ENCODE measurements at regions not wholly inside any gene's neighbourhood (a gene's known extent, or its start where the extent isn't known, plus 50 kb on each side); places are given as distances from the start of the nearest gene placed in this dataset.

DNA sequence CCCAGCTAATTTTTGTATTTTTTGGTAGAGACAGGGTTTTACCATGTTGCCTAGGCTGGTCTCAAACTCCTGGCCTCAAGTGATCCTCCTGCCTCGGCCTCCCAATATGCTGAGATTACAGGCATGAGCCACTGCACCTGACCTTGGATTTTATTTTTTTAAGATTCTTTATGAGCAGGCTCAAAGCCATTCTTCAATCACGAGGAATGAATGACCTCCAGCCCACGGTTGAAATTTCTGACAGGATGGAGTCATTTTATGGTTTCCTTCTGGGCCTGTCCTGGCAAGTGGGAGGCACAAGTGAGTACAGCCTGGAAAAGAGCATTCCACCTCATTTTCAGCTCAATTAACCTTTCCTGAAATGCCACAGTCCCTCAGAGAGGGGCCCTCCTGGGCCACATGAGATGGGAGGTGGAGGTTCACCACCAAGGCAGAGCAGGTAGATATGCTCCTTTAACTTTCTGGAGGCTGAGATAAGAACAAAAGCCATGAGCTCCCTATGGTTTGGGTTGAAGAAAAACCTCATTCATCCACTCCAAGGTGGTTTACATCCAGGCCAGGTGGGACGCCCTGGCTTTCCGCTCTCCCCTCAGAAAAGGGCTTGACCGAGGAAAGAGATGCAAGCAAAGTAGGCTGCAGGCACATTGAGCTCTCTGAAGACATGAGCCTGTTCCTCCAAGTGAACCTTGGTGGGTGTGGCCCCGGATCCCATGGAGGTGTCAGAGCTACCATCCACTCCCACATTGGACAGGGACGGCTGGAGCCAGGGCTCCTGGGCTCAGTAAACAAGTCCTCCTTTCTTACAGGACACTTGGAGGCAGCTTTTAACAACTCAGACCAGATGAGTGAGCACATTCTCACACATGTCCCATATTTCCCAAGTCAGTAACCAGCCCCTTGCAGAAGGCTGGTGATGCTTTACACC lies 208.5 kb upstream of the SSTR4 start:
- Histone ChIP-seq H3K4me2 (ENCODE audit: low read depth, low read length) (no peak overlapping the region), H2AK5ac (ENCODE audit: low read depth, low read length) (no peak overlapping the region), H2BK120ac (ENCODE audit: low read depth, low read length) (no peak overlapping the region), H3K27ac (ENCODE audit: insufficient read depth, low read length) (no peak overlapping the region), H3K56ac (ENCODE audit: extremely low read depth, insufficient read depth, low read length) (no peak overlapping the region), H3K18ac (ENCODE audit: low read depth, low read length) (no peak overlapping the region), H2BK20ac (ENCODE audit: low read depth, low read length) (no peak overlapping the region), H3K14ac (replicated peaks; ENCODE audit: low read depth, low read length) (no peak overlapping the region), H3K36me3 (ENCODE audit: control insufficient read depth, insufficient read depth, low read length) (no peaks in the 10 kb centered on the region), H4K5ac (ENCODE audit: low read depth, low read length) (no peak overlapping the region), H4K8ac (ENCODE audit: low read depth in 2 of 2, low read length in 2 of 2) (no peak overlapping the region), H4K20me1 (ENCODE audit: insufficient read depth, low read length) (no peaks in the 10 kb centered on the region), H3K9ac (ENCODE audit: low read depth, low read length) (no peak overlapping the region), H3K4me1 (ENCODE audit: control insufficient read depth, insufficient read depth, low read length) (no peaks in the 10 kb centered on the region; the same call in 1 of the 2 replicates), H3K79me1 (ENCODE audit: low read depth in 1 of 2, low read length in 2 of 2) (no peaks in the 10 kb centered on the region), H2AK9ac (replicated peaks; ENCODE audit: low read depth, low read length, poor library complexity) (no peak overlapping the region), H3K4me3 (ENCODE audit: insufficient read depth, low read depth, low read length) (no peak overlapping the region), H2BK5ac (ENCODE audit: low read depth, low read length, poor library complexity, severe bottlenecking) (no peak overlapping the region), H2BK15ac (ENCODE audit: low read depth, low read length) (no peak overlapping the region), H3K27me3 (ENCODE audit: control insufficient read depth, insufficient read depth, low read length) (peaks cover 4% of the 10 kb centered on the region), H3K9me3 (ENCODE audit: control insufficient read depth, insufficient read depth, low read length) (no peaks in the 10 kb centered on the region), H3K4ac (ENCODE audit: low read depth, low read length) (no peak overlapping the region), H4K91ac (ENCODE audit: insufficient read depth, low read depth, low read length) (no peak overlapping the region), H3K9me1 (ENCODE audit: insufficient read depth, low read length) (no peaks in the 10 kb centered on the region), H3K23ac (ENCODE audit: low read depth, low read length) (no peak overlapping the region), H2AFZ (replicated peaks; ENCODE audit: low read length, poor library complexity) (no peak overlapping the region)
- TF ChIP-seq RCOR1 (IDR thresholded peaks at IDR 0.05; ENCODE audit: insufficient replicate concordance, low read length) (no peak), BHLHE40 (IDR thresholded peaks at IDR 0.05; ENCODE audit: low read depth, low read length) (no peak), RAD21 (IDR thresholded peaks at IDR 0.05; ENCODE audit: low read length) (no peak), MAFK (IDR thresholded peaks at IDR 0.05; ENCODE audit: low read depth, low read length) (no peak), CHD1 (IDR thresholded peaks at IDR 0.05; ENCODE audit: low read depth, low read length) (no peak), SMC3 (IDR thresholded peaks at IDR 0.05; ENCODE audit: low read depth, low read length) (no peak), MXI1 (IDR thresholded peaks at IDR 0.05; ENCODE audit: borderline replicate concordance, low read depth, low read length) (no peak), POLR2A (IDR thresholded peaks at IDR 0.05; ENCODE audit: low read depth, low read length) (no peak), FOS (IDR thresholded peaks at IDR 0.05; ENCODE audit: low read depth, low read length) (no peak), NFE2L2 (IDR thresholded peaks at IDR 0.05; ENCODE audit: low read depth, low read length) (no peak), MAZ (IDR thresholded peaks at IDR 0.05; ENCODE audit: borderline replicate concordance, low read depth, low read length) (no peak)
- TF ChIP-seq, protein P1, sequence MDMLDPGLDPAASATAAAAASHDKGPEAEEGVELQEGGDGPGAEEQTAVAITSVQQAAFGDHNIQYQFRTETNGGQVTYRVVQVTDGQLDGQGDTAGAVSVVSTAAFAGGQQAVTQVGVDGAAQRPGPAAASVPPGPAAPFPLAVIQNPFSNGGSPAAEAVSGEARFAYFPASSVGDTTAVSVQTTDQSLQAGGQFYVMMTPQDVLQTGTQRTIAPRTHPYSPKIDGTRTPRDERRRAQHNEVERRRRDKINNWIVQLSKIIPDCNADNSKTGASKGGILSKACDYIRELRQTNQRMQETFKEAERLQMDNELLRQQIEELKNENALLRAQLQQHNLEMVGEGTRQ (IDR thresholded peaks at IDR 0.05; ENCODE audit: low read depth, low read length): no peak
- TF ChIP-seq, protein P2, sequence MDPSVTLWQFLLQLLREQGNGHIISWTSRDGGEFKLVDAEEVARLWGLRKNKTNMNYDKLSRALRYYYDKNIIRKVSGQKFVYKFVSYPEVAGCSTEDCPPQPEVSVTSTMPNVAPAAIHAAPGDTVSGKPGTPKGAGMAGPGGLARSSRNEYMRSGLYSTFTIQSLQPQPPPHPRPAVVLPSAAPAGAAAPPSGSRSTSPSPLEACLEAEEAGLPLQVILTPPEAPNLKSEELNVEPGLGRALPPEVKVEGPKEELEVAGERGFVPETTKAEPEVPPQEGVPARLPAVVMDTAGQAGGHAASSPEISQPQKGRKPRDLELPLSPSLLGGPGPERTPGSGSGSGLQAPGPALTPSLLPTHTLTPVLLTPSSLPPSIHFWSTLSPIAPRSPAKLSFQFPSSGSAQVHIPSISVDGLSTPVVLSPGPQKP (IDR thresholded peaks at IDR 0.05; ENCODE audit: borderline replicate concordance, low read depth, low read length): no peak
- TF ChIP-seq, protein P3, sequence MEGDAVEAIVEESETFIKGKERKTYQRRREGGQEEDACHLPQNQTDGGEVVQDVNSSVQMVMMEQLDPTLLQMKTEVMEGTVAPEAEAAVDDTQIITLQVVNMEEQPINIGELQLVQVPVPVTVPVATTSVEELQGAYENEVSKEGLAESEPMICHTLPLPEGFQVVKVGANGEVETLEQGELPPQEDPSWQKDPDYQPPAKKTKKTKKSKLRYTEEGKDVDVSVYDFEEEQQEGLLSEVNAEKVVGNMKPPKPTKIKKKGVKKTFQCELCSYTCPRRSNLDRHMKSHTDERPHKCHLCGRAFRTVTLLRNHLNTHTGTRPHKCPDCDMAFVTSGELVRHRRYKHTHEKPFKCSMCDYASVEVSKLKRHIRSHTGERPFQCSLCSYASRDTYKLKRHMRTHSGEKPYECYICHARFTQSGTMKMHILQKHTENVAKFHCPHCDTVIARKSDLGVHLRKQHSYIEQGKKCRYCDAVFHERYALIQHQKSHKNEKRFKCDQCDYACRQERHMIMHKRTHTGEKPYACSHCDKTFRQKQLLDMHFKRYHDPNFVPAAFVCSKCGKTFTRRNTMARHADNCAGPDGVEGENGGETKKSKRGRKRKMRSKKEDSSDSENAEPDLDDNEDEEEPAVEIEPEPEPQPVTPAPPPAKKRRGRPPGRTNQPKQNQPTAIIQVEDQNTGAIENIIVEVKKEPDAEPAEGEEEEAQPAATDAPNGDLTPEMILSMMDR (conservative IDR thresholded peaks at IDR 0.05; ENCODE audit: low read depth, low read length): no peak
- intact Hi-C loops (cut with micrococcal nuclease) (no loop called here), dilution Hi-C loops (cut with HindIII; ENCODE audit: low sequenced_read_pairs, unreplicated experiment) (no loop called here), in situ Hi-C loops (cut with MboI; ENCODE audit: low sequenced_read_pairs) (no loop called here)
- BruUV-seq (replicated peaks): no TSS peak
- ATAC-seq (ENCODE audit: low read depth) (no peak), DNase-seq (no peak)
- WGBS, 2 experiments (ENCODE audit: extremely low coverage in 2 of 2, insufficient read length in 1 of 2): 20% methylated on average over 1 of the region's 8 CpGs; no CpG with 5 or more reads in 1 of the 2 experiments
- ChIA-PET POLR2A (ENCODE audit: unreplicated experiment) (no interaction called here), CTCF (no interaction called here)
